OCI-LY7 (cell line): ENCODE measurements at regions not wholly inside any gene's neighbourhood (a gene's known extent, or its start where the extent isn't known, plus 50 kb on each side); places are given as distances from the start of the nearest gene placed in this dataset.
"Not testable (repeated sequence)": the region's sequence is repeated elsewhere in the genome, so short reads cannot be mapped to it uniquely, and the experiment has no call there.

ENCODE experiments used
- CTCF ChIP-seq: fragments of 200-600 bp; sonication (generic); conservative IDR thresholded peaks from 2 replicates; pipeline ENCODE4 v1.5.1; 2014; ENCODE audit warnings: mild to moderate bottlenecking, antibody characterized with exemption, low read length, moderate library complexity, mixed read lengths
- EZH2phosphoT487 ChIP-seq: fragments of 200-600 bp; sonication (generic); IDR thresholded peaks from 2 replicates; pipeline ENCODE4 v1.6.1; 2018; ENCODE audit warnings: low read depth, borderline replicate concordance, mild to moderate bottlenecking, mixed run types, antibody characterized with exemption, low read length, moderate library complexity, mixed read lengths

GRCh38 chr22:10601071-10601470, 4926.9 kb upstream of the OR11H1 start:
- not testable (repeated sequence) for TF ChIP-seq CTCF, EZH2phosphoT487
